ACC112 (cell line): ENCODE measurements at regions not wholly inside any gene's neighbourhood (a gene's known extent, or its start where the extent isn't known, plus 50 kb on each side); places are given as distances from the start of the nearest gene placed in this dataset.

Experiments
- H2AFZ ChIP-seq: fragments of 200-600 bp; sonication (generic); one replicate; pipeline ENCODE4 v1.6.0; 2017; ENCODE audit warnings: antibody characterized with exemption, low read length; ENCODE audit not compliant: unreplicated experiment
- H3K27ac ChIP-seq: fragments of 200-600 bp; sonication (generic); 2 replicates; pipeline ENCODE4 v1.5.1; 2014; ENCODE audit warnings: low read depth, mild to moderate bottlenecking, antibody characterized with exemption, low read length, moderate library complexity
- H3K27me3 ChIP-seq: fragments of 200-600 bp; sonication (generic); 2 replicates; pipeline ENCODE4 v1.6.1; 2014; ENCODE audit warnings: mild to moderate bottlenecking, antibody characterized with exemption, low read length, moderate library complexity, mixed read lengths; ENCODE audit not compliant: insufficient read depth
- H3K36me3 ChIP-seq: fragments of 200-600 bp; sonication (generic); 2 replicates; pipeline ENCODE4 v1.6.1; 2016; ENCODE audit warnings: mild to moderate bottlenecking, antibody characterized with exemption, low read length, moderate library complexity, mixed read lengths; ENCODE audit not compliant: insufficient read depth
- H3K4me1 ChIP-seq: fragments of 200-600 bp; sonication (generic); one replicate; pipeline ENCODE4 v1.6.1; 2016; ENCODE audit warnings: low read length, mixed read lengths; ENCODE audit not compliant: insufficient read depth, unreplicated experiment, control insufficient read depth
- H3K4me3 ChIP-seq: fragments of 200-600 bp; sonication (generic); 2 replicates; pipeline ENCODE4 v1.5.1; 2014; ENCODE audit warnings: mild to moderate bottlenecking, low read depth, low read length
- H3K79me2 ChIP-seq: fragments of 200-600 bp; sonication (generic); one replicate; pipeline ENCODE4 v1.6.0; 2016; ENCODE audit warnings: low read length; ENCODE audit not compliant: control insufficient read depth, unreplicated experiment, insufficient read depth

DNA sequence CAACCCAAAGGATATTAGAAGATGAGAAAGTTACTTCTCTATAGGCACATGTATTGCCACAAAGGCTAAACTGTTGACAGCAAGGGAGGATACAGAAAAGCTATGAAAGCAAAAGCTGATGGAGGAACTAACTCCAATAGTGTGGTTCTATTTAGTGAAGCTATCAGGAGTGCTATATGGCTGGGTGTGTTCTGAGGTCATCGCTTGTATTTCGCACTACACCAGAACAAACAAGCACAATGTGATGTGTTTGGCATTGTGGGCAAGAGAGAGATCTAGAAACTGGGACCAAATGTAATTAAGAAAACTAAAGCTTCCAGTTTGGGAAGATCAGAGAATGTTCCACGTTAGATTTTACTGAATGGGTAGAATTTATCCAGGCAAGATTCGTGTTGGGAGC, 220.4 kb upstream of the UMPS start:
- Histone ChIP-seq H3K27ac (no peak overlapping the region), H3K27me3 (peaks cover 27% of the 10 kb centered on the region), H3K79me2 (no peaks in the 10 kb centered on the region), H3K4me1 (no peaks in the 10 kb centered on the region), H3K36me3 (no peaks in the 10 kb centered on the region), H2AFZ (no peak overlapping the region), H3K4me3 (no peak overlapping the region)

DNA sequence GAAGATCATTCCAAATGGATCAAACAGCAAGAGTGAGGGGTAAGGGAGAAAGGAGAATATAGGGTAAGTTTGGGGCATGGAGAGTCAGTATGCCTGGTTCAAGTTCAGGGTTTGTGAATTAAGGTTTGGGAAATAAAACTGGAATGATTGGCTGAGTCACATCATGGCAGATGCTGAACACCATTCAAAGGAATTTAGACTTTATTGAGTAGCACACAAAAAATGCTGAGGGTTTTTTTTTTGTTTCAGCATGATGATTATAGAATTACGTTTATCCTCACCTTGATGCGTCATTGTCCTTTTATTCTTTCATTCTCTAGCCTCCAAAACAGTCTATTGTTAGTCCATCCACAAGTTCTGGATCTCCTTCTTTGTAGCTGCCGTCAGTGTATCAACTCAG, 220.0 kb upstream of the UMPS start:
- Histone ChIP-seq H2AFZ (no peak overlapping the region), H3K79me2 (no peaks in the 10 kb centered on the region), H3K4me1 (no peaks in the 10 kb centered on the region), H3K27me3 (peaks cover 24% of the 10 kb centered on the region), H3K4me3 (no peak overlapping the region), H3K27ac (no peak overlapping the region), H3K36me3 (no peaks in the 10 kb centered on the region)

DNA sequence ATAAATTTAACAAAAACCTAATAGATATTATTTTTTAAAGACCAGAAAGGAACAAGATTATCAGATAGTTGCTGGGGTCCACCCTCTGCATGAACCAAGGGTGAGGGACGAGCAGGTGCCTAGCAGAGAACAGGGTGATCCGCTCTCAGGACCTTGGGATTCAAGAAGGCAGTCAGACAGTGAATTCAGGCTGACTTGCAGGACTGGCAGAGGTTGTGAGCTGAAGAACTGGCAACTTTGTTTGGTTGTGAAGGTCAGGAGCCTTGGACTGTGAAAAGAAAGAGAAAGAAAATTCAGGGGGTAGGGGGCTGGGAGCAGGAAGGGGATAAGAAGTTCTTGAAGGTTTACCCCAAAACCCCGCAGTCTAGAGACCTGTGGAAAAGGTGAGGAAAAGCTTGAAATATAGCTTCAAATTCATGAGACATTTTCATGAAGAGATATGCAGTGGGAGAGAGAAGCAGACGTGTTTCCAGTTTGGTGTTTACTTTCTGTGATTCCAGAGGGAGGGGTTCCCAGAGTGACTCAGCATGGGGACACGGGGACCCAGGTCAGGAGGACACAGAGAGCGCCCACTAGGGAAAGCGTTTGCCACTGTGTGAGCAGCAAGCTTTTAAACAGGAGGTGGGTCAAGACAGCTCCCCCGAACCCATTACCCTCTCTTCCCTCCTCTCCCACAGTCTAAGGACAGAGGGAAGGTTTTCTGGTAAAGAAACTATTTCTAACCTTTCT, 217.2 kb upstream of the UMPS start:
- no peak overlapping the region for H3K4me3 ChIP-seq
- no peak overlapping the region for H2AFZ ChIP-seq
- H3K4me1 ChIP-seq: no peaks in the 10 kb centered on the region
- H3K36me3 ChIP-seq: no peaks in the 10 kb centered on the region
- H3K27ac ChIP-seq: no peak overlapping the region
- H3K27me3 ChIP-seq: peaks cover 16% of the 10 kb centered on the region; the same call in 1 of the 2 replicates
- H3K79me2 ChIP-seq: no peaks in the 10 kb centered on the region

DNA sequence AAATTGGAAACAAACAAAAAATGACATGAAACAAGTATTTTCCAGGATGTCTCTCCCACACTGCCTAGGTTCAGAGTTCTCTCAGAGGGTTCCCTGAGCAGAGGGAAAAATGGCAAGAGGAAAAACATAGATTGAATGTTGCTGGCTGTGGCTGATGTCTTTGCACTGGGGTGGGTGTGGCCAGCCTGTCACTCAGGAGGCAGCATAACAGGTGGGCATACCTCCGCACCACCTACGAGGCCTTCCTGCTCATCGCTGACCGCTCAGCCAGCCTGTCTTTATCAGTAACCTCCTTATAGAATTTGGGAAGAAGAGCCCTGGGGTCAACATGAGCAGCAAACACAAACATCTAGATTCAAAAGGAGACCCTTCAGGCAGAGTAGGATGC, 216.6 kb upstream of the UMPS start:
- Histone ChIP-seq H3K27me3 (peaks cover 21% of the 10 kb centered on the region; the same call in 1 of the 2 replicates), H3K36me3 (no peaks in the 10 kb centered on the region), H2AFZ (no peak overlapping the region), H3K27ac (no peak overlapping the region), H3K4me1 (no peaks in the 10 kb centered on the region), H3K4me3 (no peak overlapping the region), H3K79me2 (no peaks in the 10 kb centered on the region)

DNA sequence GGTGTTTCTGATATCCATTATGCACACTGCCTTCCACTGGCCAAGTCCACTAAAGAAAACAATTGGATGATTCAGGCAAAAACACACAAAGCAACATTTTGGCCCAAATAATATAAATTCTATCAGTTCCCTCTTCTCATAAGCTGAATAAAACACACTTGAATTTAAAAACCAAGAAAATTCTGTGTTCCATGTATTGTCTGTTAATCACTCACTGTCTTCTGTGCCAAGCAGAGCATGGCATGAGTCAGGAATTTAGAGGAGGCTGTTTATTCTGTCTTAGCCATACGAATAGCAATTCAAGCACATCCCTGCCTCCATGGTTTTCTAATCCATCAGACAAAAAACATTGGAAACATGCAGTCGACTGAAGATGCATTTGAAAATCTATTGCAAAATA, 215.6 kb upstream of the UMPS start:
- H3K4me3 ChIP-seq: no peak overlapping the region
- H3K79me2 ChIP-seq: no peaks in the 10 kb centered on the region
- H3K27me3 ChIP-seq: peaks cover 32% of the 10 kb centered on the region
- no peaks in the 10 kb centered on the region for H3K4me1 ChIP-seq
- no peak overlapping the region for H2AFZ ChIP-seq
- no peak overlapping the region for H3K27ac ChIP-seq
- H3K36me3 ChIP-seq: no peaks in the 10 kb centered on the region

DNA sequence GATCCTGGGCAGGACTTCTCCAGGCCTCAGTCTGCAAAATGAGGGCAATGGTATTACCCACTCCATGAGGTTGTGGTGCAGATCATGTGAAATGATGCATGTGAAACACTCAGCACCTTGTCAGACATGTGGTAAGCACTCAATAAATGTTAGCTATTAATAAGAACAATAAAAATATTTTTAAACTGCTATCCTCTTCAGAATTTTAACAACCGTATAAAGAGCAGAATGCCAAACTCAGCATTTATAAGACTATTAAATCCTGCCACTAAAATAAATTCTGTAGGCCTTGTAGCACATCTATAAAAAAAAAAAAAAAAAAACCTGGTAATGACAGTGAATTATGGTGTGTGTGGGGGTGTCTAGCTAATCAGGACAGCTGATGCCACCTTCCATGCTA, 213.9 kb upstream of the UMPS start:
- Histone ChIP-seq H3K79me2 (no peaks in the 10 kb centered on the region), H2AFZ (no peak overlapping the region), H3K27me3 (peaks cover 48% of the 10 kb centered on the region), H3K36me3 (no peaks in the 10 kb centered on the region), H3K4me1 (no peaks in the 10 kb centered on the region), H3K27ac (no peak overlapping the region), H3K4me3 (no peak overlapping the region)

DNA sequence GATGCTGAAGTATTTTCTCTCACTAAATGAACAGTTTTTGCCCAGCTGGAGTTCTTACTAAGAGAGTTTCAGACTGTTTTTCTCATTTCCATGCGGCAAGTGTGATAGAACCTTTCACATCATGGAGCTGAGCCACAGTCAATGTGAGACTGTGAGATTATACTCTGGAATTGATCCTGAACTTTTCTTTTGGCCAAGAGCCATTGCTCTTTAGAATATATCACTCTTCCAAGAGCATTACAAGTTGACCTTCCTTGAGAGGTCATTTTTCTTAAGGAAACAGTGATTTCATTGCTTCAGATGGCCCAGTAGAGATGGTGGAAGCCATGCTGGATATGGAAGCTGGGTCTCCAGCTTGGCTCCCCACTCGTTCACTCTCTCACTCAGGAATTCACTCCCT, 212.9 kb upstream of the UMPS start:
- no peaks in the 10 kb centered on the region for H3K4me1 ChIP-seq
- no peak overlapping the region for H3K4me3 ChIP-seq
- no peak overlapping the region for H3K27ac ChIP-seq
- no peak overlapping the region for H2AFZ ChIP-seq
- H3K27me3 ChIP-seq: peaks cover 50% of the 10 kb centered on the region
- no peaks in the 10 kb centered on the region for H3K36me3 ChIP-seq
- H3K79me2 ChIP-seq: no peaks in the 10 kb centered on the region

DNA sequence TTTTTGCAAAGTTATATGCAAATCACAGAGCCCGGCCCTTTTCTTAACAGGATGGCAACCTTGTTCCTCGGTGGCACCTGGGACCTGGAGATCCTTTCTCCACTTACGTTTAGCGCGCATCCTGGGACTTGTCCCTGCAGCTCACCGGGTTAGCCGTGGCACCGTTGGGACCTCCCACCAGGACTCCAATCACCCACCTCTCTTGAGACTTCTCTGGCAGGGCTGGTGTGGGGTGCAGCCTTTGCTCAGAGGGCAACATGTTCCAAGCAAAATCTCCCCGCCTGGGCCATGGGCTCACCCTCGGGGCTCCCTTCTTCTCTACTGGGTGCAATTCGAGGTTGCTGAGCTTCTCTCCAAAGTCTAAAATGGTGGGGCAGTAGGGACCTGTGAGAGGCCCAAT, 211.9 kb upstream of the UMPS start:
- Histone ChIP-seq H3K4me1 (no peaks in the 10 kb centered on the region), H3K27ac (no peak overlapping the region), H2AFZ (no peak overlapping the region), H3K36me3 (no peaks in the 10 kb centered on the region), H3K27me3 (peaks cover 60% of the 10 kb centered on the region), H3K79me2 (no peaks in the 10 kb centered on the region), H3K4me3 (no peak overlapping the region)

DNA sequence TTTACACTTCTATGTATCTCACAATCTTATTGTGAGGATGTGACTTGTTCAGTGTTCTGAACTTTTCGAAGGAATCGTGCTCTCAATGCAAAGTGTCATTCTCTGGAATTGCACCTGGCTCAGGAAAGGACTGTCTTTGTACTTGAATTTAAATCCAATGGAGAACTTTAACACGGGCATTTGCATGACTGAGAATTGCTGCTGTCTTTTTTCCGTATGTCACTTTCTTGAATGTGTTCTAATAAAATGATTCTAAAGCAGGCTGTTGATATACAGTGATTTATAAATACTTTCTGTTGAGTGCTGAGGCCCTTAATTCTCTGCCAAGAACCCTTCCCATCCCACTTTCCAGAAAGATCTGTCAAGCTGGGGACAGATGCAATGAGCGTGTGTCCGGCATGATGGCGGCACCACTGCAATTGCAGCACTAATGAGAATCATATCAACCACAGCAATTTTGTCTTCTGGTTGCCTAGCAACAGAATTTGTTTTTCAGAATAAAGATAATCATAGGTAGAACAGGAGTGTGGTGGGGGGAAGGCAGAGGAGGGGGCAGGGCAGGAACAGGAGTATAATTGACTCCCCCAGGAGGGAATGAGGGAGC, 210.6 kb upstream of the UMPS start:
- H3K36me3 ChIP-seq: no peaks in the 10 kb centered on the region
- peaks cover 72% of the 10 kb centered on the region for H3K27me3 ChIP-seq
- H3K4me1 ChIP-seq: no peaks in the 10 kb centered on the region
- no peaks in the 10 kb centered on the region for H3K79me2 ChIP-seq
- H3K4me3 ChIP-seq: no peak overlapping the region
- H3K27ac ChIP-seq: no peak overlapping the region
- H2AFZ ChIP-seq: no peak overlapping the region

DNA sequence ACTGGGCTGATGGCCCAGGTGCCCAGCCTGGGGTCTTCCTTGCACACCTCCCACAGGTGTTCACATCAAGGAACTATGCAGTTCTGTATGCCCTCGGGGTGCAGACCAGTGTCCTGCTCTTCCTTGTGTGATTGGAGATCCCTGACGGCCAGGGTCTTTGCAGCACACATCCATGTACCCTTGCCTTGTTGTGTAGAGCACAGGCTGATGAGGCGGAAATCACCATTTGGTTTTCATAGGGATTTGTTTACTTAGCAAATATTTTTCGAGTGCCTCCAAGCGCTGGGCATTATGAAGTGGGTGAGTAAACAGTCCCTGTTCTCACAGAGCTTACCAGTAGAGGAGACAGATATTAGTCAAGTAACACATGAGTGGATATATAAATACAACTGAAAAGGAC, 209.3 kb upstream of the UMPS start:
- peaks cover 75% of the 10 kb centered on the region for H3K27me3 ChIP-seq
- H3K79me2 ChIP-seq: no peaks in the 10 kb centered on the region
- H3K4me1 ChIP-seq: no peaks in the 10 kb centered on the region
- H3K27ac ChIP-seq: no peak overlapping the region
- no peak overlapping the region for H2AFZ ChIP-seq
- H3K36me3 ChIP-seq: no peaks in the 10 kb centered on the region
- no peak overlapping the region for H3K4me3 ChIP-seq

DNA sequence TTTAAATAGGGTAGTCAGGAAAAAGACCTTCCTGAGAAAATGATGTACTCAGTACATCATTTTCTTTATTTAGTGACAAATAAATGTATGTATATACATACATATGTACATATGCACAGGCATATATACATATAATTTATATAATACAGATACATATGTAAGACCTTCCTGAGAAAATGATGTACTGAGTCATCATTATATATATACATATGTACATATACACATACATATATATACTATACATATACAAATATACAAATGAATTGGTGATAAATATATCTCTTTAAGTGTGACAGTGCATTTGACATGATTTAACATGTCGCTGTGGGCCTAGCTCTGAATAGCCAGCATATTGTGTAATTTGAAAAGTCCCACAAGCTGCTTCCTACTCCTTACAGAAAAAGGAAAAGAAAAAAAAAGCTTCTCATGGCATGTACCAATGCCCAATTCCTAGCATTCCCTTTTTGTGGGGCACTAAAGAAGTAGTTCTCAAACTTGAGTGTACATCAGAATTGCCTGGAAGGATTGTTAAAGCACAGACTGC, 208.1 kb upstream of the UMPS start:
- Histone ChIP-seq H3K79me2 (no peaks in the 10 kb centered on the region), H3K36me3 (no peaks in the 10 kb centered on the region), H3K4me1 (no peaks in the 10 kb centered on the region), H3K27ac (no peak overlapping the region), H3K27me3 (peaks cover 82% of the 10 kb centered on the region), H2AFZ (no peak overlapping the region), H3K4me3 (no peak overlapping the region)
